GM18498 (cell line): ENCODE measurements at regions not wholly inside any gene's neighbourhood (a gene's known extent, or its start where the extent isn't known, plus 50 kb on each side); places are given as distances from the start of the nearest gene placed in this dataset.

Experiments used
- ATAC-seq: cut with Tn5 transposase; IDR thresholded peaks from one replicate; pipeline ENCODE4 v1.9.1; 2021; ENCODE audit warnings: mild to moderate bottlenecking, moderate library complexity; ENCODE audit not compliant: unreplicated experiment

- ATAC-seq = no peak
These were observed 70.2 kb downstream of the HRH4 start for GRCh38 chr18:24530630-24531111.

- no peak for ATAC-seq
These were observed 73.8 kb downstream of the HRH4 start for GRCh38 chr18:24534271-24534670.

- ATAC-seq = no peak
These were observed 74.3 kb downstream of the HRH4 start for GRCh38 chr18:24534737-24535136.

- ATAC-seq = no peak
These were observed 75.3 kb downstream of the HRH4 start for GRCh38 chr18:24535527-24536295.

- ATAC-seq = no peak
These were observed 75.9 kb downstream of the HRH4 start for GRCh38 chr18:24536326-24536725.

GRCh38 chr18:24536834-24537233 lies 76.4 kb downstream of the HRH4 start:
- no peak for ATAC-seq

GRCh38 chr18:24538414-24539264 lies 78.2 kb downstream of the HRH4 start:
- no peak for ATAC-seq

GRCh38 chr18:24539866-24540617 lies 79.6 kb downstream of the HRH4 start:
- no peak for ATAC-seq

GRCh38 chr18:24540896-24541295 lies 80.5 kb downstream of the HRH4 start:
- ATAC-seq = no peak

- no peak for ATAC-seq
These were observed 82.8 kb downstream of the HRH4 start for GRCh38 chr18:24543086-24543794.

GRCh38 chr18:24543795-24544498 lies 83.5 kb downstream of the HRH4 start:
- no peak for ATAC-seq

- ATAC-seq = no peak
These were observed 84.5 kb downstream of the HRH4 start for GRCh38 chr18:24544949-24545348.

- no peak for ATAC-seq
These were observed 85.2 kb downstream of the HRH4 start for GRCh38 chr18:24545651-24546050.

- no peak for ATAC-seq
These were observed 85.9 kb downstream of the HRH4 start for GRCh38 chr18:24546307-24546706.

GRCh38 chr18:24548583-24548982 lies 88.1 kb downstream of the HRH4 start:
- ATAC-seq = no peak

- no peak for ATAC-seq
These were observed 91.8 kb downstream of the HRH4 start for GRCh38 chr18:24552218-24552617.

- ATAC-seq = no peak
These were observed 93.3 kb downstream of the HRH4 start for GRCh38 chr18:24553571-24554285.

GRCh38 chr18:24558403-24558802 lies 98.0 kb downstream of the HRH4 start:
- ATAC-seq = no peak

GRCh38 chr18:24559526-24559925 lies 99.1 kb downstream of the HRH4 start:
- ATAC-seq = no peak
